GM12878 (cell line): ENCODE measurements at regions not wholly inside any gene's neighbourhood (a gene's known extent, or its start where the extent isn't known, plus 50 kb on each side); places are given as distances from the start of the nearest gene placed in this dataset.

ENCODE experiments used
- ATAC-seq: fragments of 200-7000 bp; cut with Tn5 transposase; 3 replicates; pipeline ENCODE4 v1.9.1; 2020; ENCODE audit warnings: mild to moderate bottlenecking, moderate library complexity
- BruUV-seq: library from RNA; stranded (reverse); fragments of 400-500 nt; replicated peaks from 2 replicates; lab custom pipeline; 2021; lab: Mats Ljungman, UMichigan
- CTCF ChIA-PET: fragments of 300-600 bp; sonication (Branson Sonifier 250); formaldehyde crosslinking; extraction: SDS; loops from one replicate; lab custom pipeline; 2021; ENCODE audit warnings: inconsistent platforms; lab: Yijun Ruan, JAX
- POLR2A ChIA-PET: fragments of 350-600 bp; formaldehyde crosslinking; extraction: SDS; loops from one replicate; lab custom pipeline; 2021; ENCODE audit warnings: inconsistent platforms; lab: Charles Lee
- RAD21 ChIA-PET: fragments of 300-600 bp; sonication (Branson Sonifier 250); formaldehyde crosslinking; loops from one replicate; lab custom pipeline; 2023; ENCODE audit warnings: antibody characterized with exemption; ENCODE audit not compliant: unreplicated experiment; lab: Charles Lee
- SMC1A ChIA-PET: fragments of 300-600 bp; sonication (Branson Sonifier 250); formaldehyde crosslinking; loops from one replicate; lab custom pipeline; 2023; ENCODE audit not compliant: unreplicated experiment, uncharacterized antibody; lab: Charles Lee
- DNase-seq: peaks from one replicate; pipeline ENCODE4 v3.0.0-alpha.2; 2011; ENCODE audit warnings: low read depth, low spot score
- FAIRE-seq: peaks from 3 replicates; lab custom pipeline; 2011; peaks lifted over from hg19 to GRCh38; lab: Jason Lieb, UNC
- H2AFZ ChIP-seq: 2 replicates; pipeline ENCODE4 v1.6.0; 2011; ENCODE audit warnings: low read depth, low read length, control low read depth; ENCODE audit not compliant: control insufficient read depth
- H3K27ac ChIP-seq: 2 replicates; pipeline ENCODE4 v1.5.1; 2011; ENCODE audit warnings: control low read depth; ENCODE audit not compliant: control insufficient read depth, insufficient read depth
- H3K27me3 ChIP-seq, 2 experiments: replicated peaks in 1 of 2; 2 replicates each; pipeline versions ENCODE4 v1.6.0 to v1.6.1; 2011; ENCODE audit warnings: low read length in 1 of 2; ENCODE audit not compliant: control insufficient read depth in 2 of 2, insufficient read depth in 2 of 2
- H3K36me3 ChIP-seq, 2 experiments: 2 replicates each; pipeline ENCODE4 v1.5.1; 2011; ENCODE audit warnings: low read length in 1 of 2; ENCODE audit not compliant: control insufficient read depth in 2 of 2, insufficient read depth in 2 of 2
- H3K4me1 ChIP-seq: 2 replicates; pipeline ENCODE4 v1.6.1; 2011; ENCODE audit warnings: mild to moderate bottlenecking, low read length, moderate library complexity, mixed read lengths; ENCODE audit not compliant: control insufficient read depth, insufficient read depth
- H3K4me2 ChIP-seq: 2 replicates; pipeline ENCODE4 v1.6.0; 2011; ENCODE audit warnings: control low read depth; ENCODE audit not compliant: control insufficient read depth, insufficient read depth
- H3K4me3 ChIP-seq: fragments of 200-600 bp; sonication (generic); 2 replicates; pipeline ENCODE4 v1.5.1; 2016
- H3K79me2 ChIP-seq: 2 replicates; pipeline ENCODE4 v1.6.0; 2011; ENCODE audit warnings: low read length; ENCODE audit not compliant: control insufficient read depth, insufficient read depth
- H3K9ac ChIP-seq: 2 replicates; pipeline ENCODE4 v1.8.0; 2011; ENCODE audit warnings: low read length, control low read depth, mixed read lengths; ENCODE audit not compliant: control insufficient read depth, insufficient read depth
- H3K9me3 ChIP-seq: replicated peaks from 3 replicates; pipeline ENCODE4 v1.5.1; 2011; ENCODE audit warnings: mild to moderate bottlenecking, low read length; ENCODE audit not compliant: control insufficient read depth, insufficient read depth
- H4K20me1 ChIP-seq: 2 replicates; pipeline ENCODE4 v1.6.0; 2011; ENCODE audit not compliant: control insufficient read depth, insufficient read depth
- BACH1 ChIP-seq: fragments of 450-650 bp; IDR thresholded peaks from 2 replicates; pipeline ENCODE4 v1.6.1; 2017; ENCODE audit warnings: mild to moderate bottlenecking, borderline replicate concordance
- HDAC2 ChIP-seq: fragments of 200-600 bp; sonication (generic); IDR thresholded peaks from 2 replicates; pipeline ENCODE4 v1.6.1; 2017
- IKZF1 ChIP-seq: fragments of 450-650 bp; conservative IDR thresholded peaks from 2 replicates; pipeline ENCODE4 v1.6.1; 2017; ENCODE audit warnings: antibody characterized with exemption, mild to moderate bottlenecking
- KAT2A ChIP-seq: conservative IDR thresholded peaks from 2 replicates; pipeline ENCODE4 v1.6.1; 2011; ENCODE audit warnings: low read depth, low read length; ENCODE audit not compliant: control insufficient read depth
- PRDM15 ChIP-seq: fragments of 450-650 bp; formaldehyde crosslinking; IDR thresholded peaks from 2 replicates; pipeline ENCODE4 v1.4.0; 2020; ENCODE audit warnings: mild to moderate bottlenecking, moderate library complexity
- RAD51 ChIP-seq: fragments of 450-650 bp; IDR thresholded peaks from 2 replicates; pipeline ENCODE4 v1.6.1; 2016; ENCODE audit warnings: moderate library complexity, mild to moderate bottlenecking, inconsistent platforms
- SUZ12 ChIP-seq: fragments of 200-600 bp; sonication (generic); IDR thresholded peaks from one replicate; pipeline ENCODE4 v1.6.1; 2018; ENCODE audit warnings: antibody characterized with exemption, mild to moderate bottlenecking; ENCODE audit not compliant: unreplicated experiment
- ZBTB11 ChIP-seq: fragments of 450-650 bp; formaldehyde crosslinking; IDR thresholded peaks from 2 replicates; pipeline ENCODE4 v1.5.0; 2022; ENCODE audit warnings: mild to moderate bottlenecking, missing genetic modification characterization
- ZNF24 ChIP-seq: fragments of 450-650 bp; IDR thresholded peaks from 2 replicates; pipeline ENCODE4 v1.6.1; 2017; ENCODE audit warnings: antibody characterized with exemption, mild to moderate bottlenecking
- WGBS: methylation state at CpG from one replicate; pipeline ENCODE4 v1.1.6; 2016; ENCODE audit warnings: low lambda C conversion rate; ENCODE audit not compliant: insufficient replicate concordance, insufficient coverage; ENCODE audit errors: missing lambda C conversion rate; 5-methylcytosine and 5-hydroxymethylcytosine counted together
- in situ Hi-C: fragments of 300-500 bp; cut with MboI; formaldehyde crosslinking; loops from 9 replicates; pipeline ENCODE4 v1.14.3; 2018; ENCODE audit warnings: mixed read lengths
- intact Hi-C: fragments of 100-400 bp; cut with micrococcal nuclease; formaldehyde crosslinking; loops from one replicate; pipeline ENCODE4 v1.14.2; 2022; ENCODE audit not compliant: unreplicated experiment
- TF ChIP-seq, protein P1 (sequence below): fragments of 150-350 bp; IDR thresholded peaks from 2 replicates; pipeline ENCODE4 v1.6.1; 2016; ENCODE audit warnings: low read depth, low read length

DNA sequence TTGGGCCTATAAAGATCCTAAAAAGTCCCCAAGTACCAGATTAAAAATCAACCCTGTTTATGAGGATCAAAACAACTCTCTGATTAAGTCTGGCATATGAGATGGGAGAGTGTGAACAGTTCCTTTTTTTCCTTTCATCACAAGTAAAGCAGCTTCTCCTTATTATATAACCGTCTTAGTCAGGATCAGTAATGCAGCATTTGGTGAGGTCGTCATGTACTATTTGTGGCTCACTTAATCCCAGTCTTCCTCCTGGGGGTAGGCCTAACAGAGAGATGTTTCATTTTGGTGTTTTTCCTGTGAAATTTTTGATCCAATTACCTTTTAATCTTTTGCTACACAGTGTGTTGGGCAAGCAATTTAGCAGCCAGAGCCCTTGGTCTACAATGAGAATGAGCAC is 333.1 kb upstream of the KCNMB2 start:
- ChIA-PET RAD21 (no interaction called here), POLR2A (no interaction called here), SMC1A (no interaction called here), CTCF (no interaction called here)
- no peak overlapping the region for H2AFZ ChIP-seq
- DNase-seq (no peak), FAIRE-seq (no peak), ATAC-seq (no peak)
- TF ChIP-seq RAD51, result no peak
- no peak for TF ChIP-seq PRDM15 (CRISPR knock-in tag)
- no peak for TF ChIP-seq ZNF24
- TF ChIP-seq SUZ12, result no peak
- TF ChIP-seq BACH1, result no peak
- TF ChIP-seq, protein P1, sequence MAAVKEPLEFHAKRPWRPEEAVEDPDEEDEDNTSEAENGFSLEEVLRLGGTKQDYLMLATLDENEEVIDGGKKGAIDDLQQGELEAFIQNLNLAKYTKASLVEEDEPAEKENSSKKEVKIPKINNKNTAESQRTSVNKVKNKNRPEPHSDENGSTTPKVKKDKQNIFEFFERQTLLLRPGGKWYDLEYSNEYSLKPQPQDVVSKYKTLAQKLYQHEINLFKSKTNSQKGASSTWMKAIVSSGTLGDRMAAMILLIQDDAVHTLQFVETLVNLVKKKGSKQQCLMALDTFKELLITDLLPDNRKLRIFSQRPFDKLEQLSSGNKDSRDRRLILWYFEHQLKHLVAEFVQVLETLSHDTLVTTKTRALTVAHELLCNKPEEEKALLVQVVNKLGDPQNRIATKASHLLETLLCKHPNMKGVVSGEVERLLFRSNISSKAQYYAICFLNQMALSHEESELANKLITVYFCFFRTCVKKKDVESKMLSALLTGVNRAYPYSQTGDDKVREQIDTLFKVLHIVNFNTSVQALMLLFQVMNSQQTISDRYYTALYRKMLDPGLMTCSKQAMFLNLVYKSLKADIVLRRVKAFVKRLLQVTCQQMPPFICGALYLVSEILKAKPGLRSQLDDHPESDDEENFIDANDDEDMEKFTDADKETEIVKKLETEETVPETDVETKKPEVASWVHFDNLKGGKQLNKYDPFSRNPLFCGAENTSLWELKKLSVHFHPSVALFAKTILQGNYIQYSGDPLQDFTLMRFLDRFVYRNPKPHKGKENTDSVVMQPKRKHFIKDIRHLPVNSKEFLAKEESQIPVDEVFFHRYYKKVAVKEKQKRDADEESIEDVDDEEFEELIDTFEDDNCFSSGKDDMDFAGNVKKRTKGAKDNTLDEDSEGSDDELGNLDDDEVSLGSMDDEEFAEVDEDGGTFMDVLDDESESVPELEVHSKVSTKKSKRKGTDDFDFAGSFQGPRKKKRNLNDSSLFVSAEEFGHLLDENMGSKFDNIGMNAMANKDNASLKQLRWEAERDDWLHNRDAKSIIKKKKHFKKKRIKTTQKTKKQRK, result no peak
- TF ChIP-seq IKZF1, result no peak
- TF ChIP-seq KAT2A, result no peak
- no peak for TF ChIP-seq HDAC2
- no peak for TF ChIP-seq ZBTB11 (CRISPR knock-in tag)
- H3K27me3 ChIP-seq, result no peaks in the 10 kb centered on the region
- H3K27ac ChIP-seq, result no peak overlapping the region
- no peaks in the 10 kb centered on the region for H3K4me1 ChIP-seq
- no peaks in the 10 kb centered on the region for H3K36me3 ChIP-seq
- in situ Hi-C loops, result no loop called here
- H3K4me3 ChIP-seq, result no peak overlapping the region
- no peak overlapping the region for H3K4me2 ChIP-seq
- BruUV-seq, result no TSS peak
- H4K20me1 ChIP-seq, result no peaks in the 10 kb centered on the region
- intact Hi-C loops, result no loop called here
- no peaks in the 10 kb centered on the region for H3K79me2 ChIP-seq
- WGBS, result 28% methylated on average over 2 of the region's 2 CpGs
- H3K9me3 ChIP-seq, result no peaks in the 10 kb centered on the region
- H3K9ac ChIP-seq, result no peak overlapping the region
